A673 (cell line): ENCODE measurements at regions not wholly inside any gene's neighbourhood (a gene's known extent, or its start where the extent isn't known, plus 50 kb on each side); places are given as distances from the start of the nearest gene placed in this dataset.

Experiments
- CTCF ChIP-seq: fragments of 300-800, 200-600 bp; sonication (generic); conservative IDR thresholded peaks from 2 replicates; pipeline ENCODE4 v1.5.1; 2017; ENCODE audit warnings: low read depth, mild to moderate bottlenecking, antibody characterized with exemption, low read length, moderate library complexity, mixed read lengths
- EZH2 ChIP-seq: fragments of 200-600 bp; sonication (generic); IDR thresholded peaks from 2 replicates; pipeline ENCODE4 v1.6.1; 2017; ENCODE audit warnings: borderline replicate concordance, low read depth, mild to moderate bottlenecking, mixed read lengths, antibody characterized with exemption, low read length; ENCODE audit not compliant: poor library complexity, severe bottlenecking

DNA sequence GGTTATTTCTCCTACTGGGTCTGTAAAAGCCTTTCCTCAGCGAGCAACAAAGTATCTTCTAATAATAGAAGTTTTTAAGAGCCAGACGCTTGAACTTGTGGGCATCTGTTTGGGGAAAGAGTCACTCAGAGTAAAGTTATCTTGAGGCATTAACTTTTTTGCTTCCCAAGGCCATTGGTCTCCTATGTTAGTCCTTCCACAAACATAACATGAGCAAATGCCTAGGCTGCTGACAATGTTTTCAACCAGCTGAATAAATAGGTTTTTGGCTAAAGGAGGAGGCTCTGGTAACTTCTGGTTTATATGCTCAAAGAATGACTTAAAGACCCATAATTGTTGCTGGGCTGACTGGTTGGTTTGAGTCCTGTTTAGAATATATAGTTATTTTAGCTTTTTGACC is 213.5 kb upstream of the SYNCRIP start:
- TF ChIP-seq CTCF (no peak), EZH2 (no peak)
